LNCaP clone FGC (cell line): ENCODE measurements at regions not wholly inside any gene's neighbourhood (a gene's known extent, or its start where the extent isn't known, plus 50 kb on each side); places are given as distances from the start of the nearest gene placed in this dataset.
"Not testable (repeated sequence)": the region's sequence is repeated elsewhere in the genome, so short reads cannot be mapped to it uniquely, and the experiment has no call there.

Experiments used
- DNase-seq: peaks from one replicate; pipeline ENCODE4 v3.0.0-alpha.2; 2011; ENCODE audit warnings: low read depth
- H3K4me3 ChIP-seq: 2 replicates; pipeline ENCODE4 v1.5.1; 2011; ENCODE audit warnings: mild to moderate bottlenecking, low read depth, low read length, control low read depth
- CTCF ChIP-seq: IDR thresholded peaks from 2 replicates; pipeline ENCODE4 v1.5.1; 2012; ENCODE audit warnings: mild to moderate bottlenecking; ENCODE audit not compliant: control insufficient read depth, insufficient read depth; ENCODE audit errors: extremely low read depth

- no peak overlapping the region for H3K4me3 ChIP-seq
- no peak for DNase-seq
- TF ChIP-seq CTCF = no peak
These were observed 203.4 kb downstream of the TBC1D2B start for GRCh38 chr15:77874063-77874462.

DNA sequence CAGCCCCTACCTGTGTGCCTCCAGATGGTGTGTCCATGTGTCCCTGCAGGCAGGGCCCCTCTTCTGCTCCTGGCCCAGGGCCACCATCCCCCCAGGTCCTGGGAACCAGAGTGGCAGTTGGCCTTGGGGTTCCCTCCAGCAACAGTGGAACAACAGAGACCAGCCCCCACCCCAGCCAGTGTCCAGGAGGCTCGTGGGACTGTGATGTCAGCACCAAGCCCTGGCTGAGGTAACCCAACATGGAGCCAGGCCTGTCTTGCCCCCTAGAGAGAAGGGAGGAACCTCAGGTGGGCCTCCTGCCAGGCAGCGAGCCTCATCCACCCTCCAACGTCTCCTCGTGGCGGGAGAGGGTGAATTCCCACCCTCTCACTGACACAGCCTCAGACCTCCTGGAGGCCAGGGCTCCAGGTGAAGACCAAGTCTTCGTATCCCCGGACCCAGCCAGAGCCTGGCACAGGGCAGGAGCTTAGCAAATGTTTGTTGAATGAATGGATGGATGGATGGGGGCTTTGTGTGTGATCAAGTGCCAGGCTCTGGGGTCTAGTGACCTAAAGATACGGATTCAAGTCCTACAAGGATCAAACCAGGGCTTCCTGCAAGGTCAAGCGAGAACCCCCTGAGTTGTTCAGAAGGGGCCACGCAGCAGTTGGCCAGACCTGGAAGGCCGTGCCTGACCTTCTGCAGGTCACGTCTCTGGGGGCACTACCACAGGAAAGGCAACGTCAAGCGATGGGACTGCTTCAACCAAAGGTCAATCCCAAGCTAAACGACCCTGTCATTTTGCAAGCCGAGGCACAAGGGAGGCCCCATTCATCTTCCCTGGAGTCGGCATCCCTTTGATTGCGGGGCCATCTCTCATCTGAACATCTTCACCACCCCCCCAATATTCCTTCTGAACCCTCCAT lies 204.7 kb downstream of the TBC1D2B start:
- not testable (repeated sequence) for H3K4me3 ChIP-seq, DNase-seq

DNA sequence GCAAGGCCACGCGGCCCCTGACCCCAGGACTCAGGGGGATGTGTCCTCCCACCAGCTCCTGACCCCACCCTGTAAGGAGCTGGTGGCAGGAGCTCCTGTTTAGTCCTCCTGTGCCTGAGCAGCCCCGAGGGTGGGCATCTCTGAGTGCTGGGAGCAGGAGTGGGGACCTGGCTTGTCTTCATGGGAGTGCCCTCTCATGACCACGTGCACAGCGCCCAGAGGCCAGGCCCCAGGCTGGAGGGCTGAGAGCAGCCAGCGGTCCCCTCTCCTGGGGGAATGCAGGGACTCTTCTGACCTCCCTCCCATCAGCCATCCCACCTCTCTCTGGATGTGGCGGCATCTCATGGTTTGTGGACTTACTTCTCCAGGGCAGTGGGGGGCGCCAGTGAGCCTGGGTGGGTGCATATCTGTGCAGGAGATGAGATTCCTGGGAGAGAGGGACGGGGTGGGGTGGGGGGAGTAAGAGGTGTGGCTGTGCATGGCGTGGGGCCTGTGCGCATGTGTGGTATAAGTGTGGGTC lies 205.6 kb downstream of the TBC1D2B start:
- TF ChIP-seq CTCF = no peak
- no peak for DNase-seq
- no peak overlapping the region for H3K4me3 ChIP-seq

DNA sequence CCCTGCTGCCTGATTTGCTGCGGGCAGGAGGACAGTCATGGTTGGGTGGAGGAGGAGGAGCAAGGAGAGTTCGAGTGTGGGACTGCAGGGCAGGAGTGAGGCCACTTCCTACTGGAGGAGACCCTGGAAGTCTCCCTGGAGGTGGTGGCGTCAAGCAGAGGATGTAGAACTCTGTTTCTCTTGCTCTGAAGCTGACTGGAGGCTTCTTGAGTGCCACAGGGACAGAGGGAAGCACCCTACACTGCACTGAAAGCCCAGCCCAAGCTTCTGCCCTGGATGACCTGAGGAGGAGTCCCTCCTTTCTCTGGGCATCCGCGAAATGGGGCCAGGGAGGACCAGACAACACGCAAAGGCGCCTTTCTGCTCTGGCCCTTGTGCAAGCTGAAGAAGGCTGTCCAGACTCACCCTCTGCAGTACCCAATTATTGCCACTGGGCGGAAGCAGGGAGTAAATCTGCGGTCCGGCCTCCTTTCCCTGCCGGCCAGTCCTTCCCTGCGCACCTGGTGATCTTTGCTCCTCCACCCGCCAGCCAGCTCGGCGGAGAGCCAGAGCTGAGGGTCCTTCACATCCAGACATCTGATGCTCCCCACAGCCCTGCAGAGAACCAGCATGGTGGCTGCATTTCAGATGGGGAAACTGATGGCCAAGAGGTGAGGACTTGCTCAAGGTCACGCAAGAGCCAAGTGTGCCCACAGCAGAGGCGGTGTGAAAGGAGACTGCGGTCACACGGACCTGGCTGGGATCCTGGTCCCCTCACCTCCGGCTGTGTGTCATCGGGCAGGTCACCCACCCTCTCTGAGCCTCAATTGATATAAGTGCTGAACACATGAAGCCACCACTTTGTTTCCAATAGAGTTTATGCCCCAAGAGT lies 207.1 kb downstream of the TBC1D2B start:
- H3K4me3 ChIP-seq = no peak overlapping the region
- no peak for DNase-seq
- TF ChIP-seq CTCF = peak; percentile 78

DNA sequence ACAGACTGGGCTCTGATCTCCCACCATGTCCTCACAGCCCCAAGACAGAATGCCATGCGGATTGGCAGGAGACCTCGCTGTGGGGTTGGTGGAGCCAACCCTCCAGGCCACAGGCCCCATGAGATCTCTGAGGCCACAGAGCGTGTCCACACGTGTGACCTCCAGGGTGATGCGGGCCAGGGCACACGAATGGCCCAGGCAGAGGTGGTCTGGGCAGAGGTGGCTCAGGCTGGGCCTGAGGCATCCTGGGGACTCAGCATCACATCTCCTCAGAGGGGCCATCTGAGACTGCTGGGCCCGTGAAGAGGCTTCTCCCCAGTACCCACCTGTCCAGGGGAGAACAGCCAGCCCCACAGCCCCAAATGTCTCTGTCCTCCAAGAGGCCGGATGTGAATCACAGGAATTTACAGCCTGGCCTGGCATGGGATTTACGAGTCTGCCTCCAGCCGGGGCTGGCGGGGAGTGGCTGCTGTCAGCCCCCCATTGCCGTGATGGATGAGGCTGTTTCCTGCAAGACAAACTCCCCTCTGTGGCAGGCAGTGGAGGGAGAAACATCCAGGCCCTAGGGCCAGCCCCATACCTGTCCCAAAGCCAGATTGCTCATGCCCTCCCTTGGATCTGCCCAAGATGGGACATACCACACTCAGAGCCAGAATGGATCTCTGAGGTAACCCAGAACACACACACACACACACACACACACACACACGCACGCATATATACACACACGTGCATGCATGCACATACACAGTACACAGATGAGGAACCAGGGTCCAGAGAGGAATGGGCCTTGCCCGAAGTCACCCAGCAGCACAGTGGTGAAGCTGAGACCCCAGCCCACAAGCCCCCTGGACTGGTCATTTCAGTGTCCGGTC lies 208.3 kb downstream of the TBC1D2B start:
- no peak for TF ChIP-seq CTCF
- DNase-seq = no peak
- no peak overlapping the region for H3K4me3 ChIP-seq

GRCh38 chr15:77868048-77868629 lies 209.4 kb downstream of the TBC1D2B start:
- H3K4me3 ChIP-seq, DNase-seq: not testable (repeated sequence)
